IPS-18a (cell line): ENCODE measurements at regions not wholly inside any gene's neighbourhood (a gene's known extent, or its start where the extent isn't known, plus 50 kb on each side); places are given as distances from the start of the nearest gene placed in this dataset.

Experiments
- H3K27ac ChIP-seq: one replicate; pipeline ENCODE4 v1.5.1; 2013; ENCODE audit warnings: low read length
- H3K27me3 ChIP-seq: one replicate; pipeline ENCODE4 v1.6.1; 2013; ENCODE audit warnings: mild to moderate bottlenecking, low read length; ENCODE audit not compliant: control insufficient read depth, insufficient read depth
- H3K36me3 ChIP-seq: one replicate; pipeline ENCODE4 v1.6.1; 2013; ENCODE audit warnings: low read depth, low read length; ENCODE audit not compliant: control insufficient read depth
- H3K4me1 ChIP-seq: one replicate; pipeline ENCODE4 v1.6.1; 2013; ENCODE audit warnings: low read depth, low read length; ENCODE audit not compliant: control insufficient read depth
- H3K4me3 ChIP-seq: one replicate; pipeline ENCODE4 v1.5.1; 2013; ENCODE audit warnings: low read length
- H3K9ac ChIP-seq: one replicate; pipeline ENCODE4 v1.6.1; 2013; ENCODE audit warnings: mild to moderate bottlenecking, low read length, moderate library complexity
- H3K9me3 ChIP-seq: one replicate; pipeline ENCODE4 v1.6.1; 2013; ENCODE audit warnings: low read depth, low read length; ENCODE audit not compliant: control insufficient read depth

- H3K27me3 ChIP-seq: no peaks in the 10 kb centered on the region
- H3K27ac ChIP-seq: no peak overlapping the region
- H3K4me1 ChIP-seq: no peaks in the 10 kb centered on the region
- H3K9me3 ChIP-seq: no peaks in the 10 kb centered on the region
- no peaks in the 10 kb centered on the region for H3K36me3 ChIP-seq
- no peak overlapping the region for H3K9ac ChIP-seq
- H3K4me3 ChIP-seq: no peak overlapping the region
These were observed 649.5 kb upstream of the TENM3 start for GRCh38 chr4:181593703-181594102.

GRCh38 chr4:181594188-181594587 is 649.0 kb upstream of the TENM3 start:
- Histone ChIP-seq H3K4me1 (no peaks in the 10 kb centered on the region), H3K27ac (no peak overlapping the region), H3K27me3 (no peaks in the 10 kb centered on the region), H3K9me3 (no peaks in the 10 kb centered on the region), H3K36me3 (no peaks in the 10 kb centered on the region), H3K9ac (no peak overlapping the region), H3K4me3 (no peak overlapping the region)

- Histone ChIP-seq H3K27me3 (no peaks in the 10 kb centered on the region), H3K4me3 (no peak overlapping the region), H3K9me3 (no peaks in the 10 kb centered on the region), H3K27ac (no peak overlapping the region), H3K9ac (no peak overlapping the region), H3K36me3 (no peaks in the 10 kb centered on the region), H3K4me1 (no peaks in the 10 kb centered on the region)
These were observed 647.5 kb upstream of the TENM3 start for GRCh38 chr4:181595716-181596115.

- no peaks in the 10 kb centered on the region for H3K4me1 ChIP-seq
- H3K36me3 ChIP-seq: no peaks in the 10 kb centered on the region
- no peaks in the 10 kb centered on the region for H3K27me3 ChIP-seq
- H3K27ac ChIP-seq: no peak overlapping the region
- no peak overlapping the region for H3K9ac ChIP-seq
- H3K4me3 ChIP-seq: no peak overlapping the region
- no peaks in the 10 kb centered on the region for H3K9me3 ChIP-seq
These were observed 645.4 kb upstream of the TENM3 start for GRCh38 chr4:181597766-181598165.

- no peaks in the 10 kb centered on the region for H3K4me1 ChIP-seq
- no peak overlapping the region for H3K9ac ChIP-seq
- H3K4me3 ChIP-seq: no peak overlapping the region
- H3K27ac ChIP-seq: no peak overlapping the region
- H3K36me3 ChIP-seq: no peaks in the 10 kb centered on the region
- no peaks in the 10 kb centered on the region for H3K9me3 ChIP-seq
- H3K27me3 ChIP-seq: no peaks in the 10 kb centered on the region
These were observed 644.1 kb upstream of the TENM3 start for GRCh38 chr4:181599134-181599533.

- H3K9ac ChIP-seq: no peak overlapping the region
- H3K27me3 ChIP-seq: no peaks in the 10 kb centered on the region
- H3K9me3 ChIP-seq: no peaks in the 10 kb centered on the region
- H3K4me3 ChIP-seq: no peak overlapping the region
- H3K36me3 ChIP-seq: no peaks in the 10 kb centered on the region
- H3K27ac ChIP-seq: no peak overlapping the region
- H3K4me1 ChIP-seq: no peaks in the 10 kb centered on the region
These were observed 642.1 kb upstream of the TENM3 start for GRCh38 chr4:181601103-181601502.

GRCh38 chr4:181604546-181604945 is 638.7 kb upstream of the TENM3 start:
- no peaks in the 10 kb centered on the region for H3K36me3 ChIP-seq
- no peaks in the 10 kb centered on the region for H3K27me3 ChIP-seq
- peaks cover 7% of the 10 kb centered on the region for H3K4me1 ChIP-seq
- no peak overlapping the region for H3K9ac ChIP-seq
- no peak overlapping the region for H3K4me3 ChIP-seq
- H3K9me3 ChIP-seq: no peaks in the 10 kb centered on the region
- H3K27ac ChIP-seq: no peak overlapping the region

GRCh38 chr4:181606300-181606699 is 636.9 kb upstream of the TENM3 start:
- Histone ChIP-seq H3K4me1 (peaks cover 7% of the 10 kb centered on the region), H3K4me3 (no peak overlapping the region), H3K27ac (no peak overlapping the region), H3K36me3 (no peaks in the 10 kb centered on the region), H3K27me3 (no peaks in the 10 kb centered on the region), H3K9me3 (no peaks in the 10 kb centered on the region), H3K9ac (no peak overlapping the region)

GRCh38 chr4:181608181-181608580 is 635.0 kb upstream of the TENM3 start:
- Histone ChIP-seq H3K27ac (no peak overlapping the region), H3K4me1 (peaks cover 7% of the 10 kb centered on the region), H3K9ac (no peak overlapping the region), H3K9me3 (no peaks in the 10 kb centered on the region), H3K27me3 (no peaks in the 10 kb centered on the region), H3K4me3 (no peak overlapping the region), H3K36me3 (no peaks in the 10 kb centered on the region)

- Histone ChIP-seq H3K36me3 (no peaks in the 10 kb centered on the region), H3K9ac (no peak overlapping the region), H3K27ac (no peak overlapping the region), H3K4me1 (peaks cover 7% of the 10 kb centered on the region), H3K27me3 (no peaks in the 10 kb centered on the region), H3K4me3 (no peak overlapping the region), H3K9me3 (no peaks in the 10 kb centered on the region)
These were observed 632.0 kb upstream of the TENM3 start for GRCh38 chr4:181611033-181611711.

- Histone ChIP-seq H3K9me3 (no peaks in the 10 kb centered on the region), H3K9ac (no peak overlapping the region), H3K27ac (no peak overlapping the region), H3K4me3 (no peak overlapping the region), H3K36me3 (no peaks in the 10 kb centered on the region), H3K4me1 (peaks cover 7% of the 10 kb centered on the region), H3K27me3 (no peaks in the 10 kb centered on the region)
These were observed 631.1 kb upstream of the TENM3 start for GRCh38 chr4:181611946-181612600.

- Histone ChIP-seq H3K36me3 (no peaks in the 10 kb centered on the region), H3K27me3 (no peaks in the 10 kb centered on the region), H3K4me3 (no peak overlapping the region), H3K9me3 (no peaks in the 10 kb centered on the region), H3K4me1 (peaks cover 4% of the 10 kb centered on the region), H3K27ac (no peak overlapping the region), H3K9ac (no peak overlapping the region)
These were observed 630.0 kb upstream of the TENM3 start for GRCh38 chr4:181613200-181613599.
